ENCODE measurements at regions not wholly inside any gene's neighbourhood (a gene's known extent, or its start where the extent isn't known, plus 50 kb on each side); places are given as distances from the start of the nearest gene placed in this dataset.

DNA sequence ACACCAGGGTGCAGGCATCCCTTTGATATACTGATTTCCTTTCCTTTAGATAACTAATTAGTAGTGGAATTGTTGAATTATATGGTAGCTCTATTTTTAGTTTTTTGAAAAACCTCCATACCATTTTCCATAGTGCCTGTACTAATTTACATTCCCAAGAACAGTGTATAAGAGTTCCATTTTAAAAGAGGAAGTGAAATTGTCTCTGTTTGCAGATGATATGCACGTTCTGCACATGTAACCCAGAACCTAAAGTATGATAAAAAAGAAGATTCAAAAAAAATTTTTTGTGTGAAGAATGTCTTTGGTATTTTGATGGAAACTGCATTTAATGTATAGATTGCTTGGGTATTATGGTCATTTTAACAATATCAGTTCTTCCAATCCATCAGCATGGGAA, 424.0 kb upstream of the CCNH start:
- no peak for TF ChIP-seq POLR2A (IDR thresholded peaks at IDR 0.05)
- TF ChIP-seq, protein P1, sequence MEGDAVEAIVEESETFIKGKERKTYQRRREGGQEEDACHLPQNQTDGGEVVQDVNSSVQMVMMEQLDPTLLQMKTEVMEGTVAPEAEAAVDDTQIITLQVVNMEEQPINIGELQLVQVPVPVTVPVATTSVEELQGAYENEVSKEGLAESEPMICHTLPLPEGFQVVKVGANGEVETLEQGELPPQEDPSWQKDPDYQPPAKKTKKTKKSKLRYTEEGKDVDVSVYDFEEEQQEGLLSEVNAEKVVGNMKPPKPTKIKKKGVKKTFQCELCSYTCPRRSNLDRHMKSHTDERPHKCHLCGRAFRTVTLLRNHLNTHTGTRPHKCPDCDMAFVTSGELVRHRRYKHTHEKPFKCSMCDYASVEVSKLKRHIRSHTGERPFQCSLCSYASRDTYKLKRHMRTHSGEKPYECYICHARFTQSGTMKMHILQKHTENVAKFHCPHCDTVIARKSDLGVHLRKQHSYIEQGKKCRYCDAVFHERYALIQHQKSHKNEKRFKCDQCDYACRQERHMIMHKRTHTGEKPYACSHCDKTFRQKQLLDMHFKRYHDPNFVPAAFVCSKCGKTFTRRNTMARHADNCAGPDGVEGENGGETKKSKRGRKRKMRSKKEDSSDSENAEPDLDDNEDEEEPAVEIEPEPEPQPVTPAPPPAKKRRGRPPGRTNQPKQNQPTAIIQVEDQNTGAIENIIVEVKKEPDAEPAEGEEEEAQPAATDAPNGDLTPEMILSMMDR (IDR thresholded peaks at IDR 0.05) = no peak
- no peaks in the 10 kb centered on the region for H3K27me3 ChIP-seq
- no peak overlapping the region for H3K27ac ChIP-seq
- no peak for ATAC-seq
- H3K9me3 ChIP-seq = peaks cover 0 to 15% (median 0%) of the 10 kb centered on the region in 3 donors
- intact Hi-C loops (cut with DNase I) = no loop called here
- no peaks in the 10 kb centered on the region for H3K36me3 ChIP-seq (replicated peaks in 1 of 2; ENCODE audit: insufficient read depth in 1 of 2, low read depth in 2 of 2)
- no peak overlapping the region for H3K4me3 ChIP-seq
- DNase-seq = no peak
- no peaks in the 10 kb centered on the region for H3K4me1 ChIP-seq
- 30 to 54% methylated on average over 1 of the region's 1 CpG for WGBS, 2 donors

GRCh38 chr5:87831499-87831898, 418.8 kb upstream of the CCNH start:
- 55 to 64% methylated on average over 2 of the region's 2 CpGs for WGBS, 2 donors
- no peak overlapping the region for H3K27ac ChIP-seq
- no peak for TF ChIP-seq POLR2A (IDR thresholded peaks at IDR 0.05)
- TF ChIP-seq, protein P1 (IDR thresholded peaks at IDR 0.05) = no peak

DNA sequence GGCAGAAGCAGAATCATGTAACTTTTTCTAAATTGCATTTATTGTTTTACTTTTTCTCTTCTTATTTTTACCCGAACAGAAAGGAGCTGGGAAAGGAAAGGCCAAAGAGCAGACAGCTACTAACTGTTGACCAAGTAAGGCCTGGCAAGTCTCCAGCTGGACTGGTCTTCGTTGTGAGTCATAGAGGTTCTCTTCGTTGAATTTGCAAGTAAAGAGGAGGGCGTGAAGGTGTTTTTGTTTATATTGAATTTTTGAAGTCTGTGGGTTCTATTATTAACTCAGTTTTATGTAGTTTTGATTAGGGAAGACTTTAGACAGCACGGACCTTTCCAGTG, 416.5 kb upstream of the CCNH start:
- Histone ChIP-seq H3K4me3 (no peak overlapping the region), H3K4me1 (no peaks in the 10 kb centered on the region), H3K9me3 (peaks cover 0 to 9% (median 0%) of the 10 kb centered on the region in 3 donors), H3K36me3 (replicated peaks in 1 of 2; ENCODE audit: insufficient read depth in 1 of 2, low read depth in 2 of 2) (no peaks in the 10 kb centered on the region), H3K27ac (no peak overlapping the region), H3K27me3 (no peaks in the 10 kb centered on the region)
- peak; percentile 70 to 94 (median 78) for DNase-seq
- intact Hi-C loops (cut with DNase I) = no loop called here
- peak; percentile 50 for ATAC-seq
- TF ChIP-seq, protein P1 (IDR thresholded peaks at IDR 0.05) = no peak
- TF ChIP-seq POLR2A (IDR thresholded peaks at IDR 0.05) = no peak
- WGBS, 2 donors = 30 to 43% methylated on average over 5 of the region's 5 CpGs

More at GRCh38 chr5:87831499-87831898, 418.8 kb upstream of the CCNH start:
- no peak for ATAC-seq
- peaks cover 0 to 9% (median 0%) of the 10 kb centered on the region in 3 donors for H3K9me3 ChIP-seq
- intact Hi-C loops (cut with DNase I) = no loop called here
- no peak for DNase-seq
- H3K27me3 ChIP-seq = no peaks in the 10 kb centered on the region
- H3K4me3 ChIP-seq = no peak overlapping the region
- H3K4me1 ChIP-seq = no peaks in the 10 kb centered on the region
- no peaks in the 10 kb centered on the region for H3K36me3 ChIP-seq (replicated peaks in 1 of 2; ENCODE audit: insufficient read depth in 1 of 2, low read depth in 2 of 2)

GRCh38 chr5:87828545-87829216, 416.0 kb upstream of the CCNH start:
- Histone ChIP-seq H3K4me3 (no peak overlapping the region), H3K27ac (no peak overlapping the region), H3K36me3 (replicated peaks in 1 of 2; ENCODE audit: insufficient read depth in 1 of 2, low read depth in 2 of 2) (no peaks in the 10 kb centered on the region), H3K27me3 (no peaks in the 10 kb centered on the region), H3K4me1 (no peaks in the 10 kb centered on the region), H3K9me3 (peaks cover 0 to 9% (median 0%) of the 10 kb centered on the region in 3 donors)
- ATAC-seq (no peak), DNase-seq (no peak)
- intact Hi-C loops (cut with DNase I) = no loop called here
- TF ChIP-seq, protein P1 (IDR thresholded peaks at IDR 0.05) = no peak
- TF ChIP-seq POLR2A (IDR thresholded peaks at IDR 0.05) = no peak
- 43 to 71% methylated on average over 2 of the region's 2 CpGs for WGBS, 2 donors

DNA sequence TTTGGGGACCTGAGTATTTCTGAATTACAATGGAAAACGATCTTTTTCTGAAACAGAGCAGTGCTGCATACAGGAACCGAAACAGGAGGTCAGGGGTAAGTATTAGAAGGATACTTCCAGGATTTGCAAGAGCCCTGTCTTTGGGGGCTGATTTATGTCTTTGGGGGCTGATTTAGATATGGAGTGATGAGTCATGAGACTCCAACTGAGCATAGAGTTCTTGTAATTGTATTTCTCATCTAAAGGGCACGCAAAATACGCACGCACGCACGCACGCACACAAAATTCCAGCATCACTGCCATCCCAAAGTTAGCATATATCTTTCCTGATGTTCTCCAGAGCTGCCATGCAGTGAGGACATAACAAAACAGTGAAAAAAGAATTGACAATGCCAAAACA, 414.8 kb upstream of the CCNH start:
- no peaks in the 10 kb centered on the region for H3K27me3 ChIP-seq
- DNase-seq (no peak), ATAC-seq (no peak)
- 75 to 80% methylated on average over 8 of the region's 8 CpGs for WGBS, 2 donors
- H3K9me3 ChIP-seq = peaks cover 0 to 5% (median 0%) of the 10 kb centered on the region in 3 donors
- no peak overlapping the region for H3K4me3 ChIP-seq
- H3K27ac ChIP-seq = no peak overlapping the region
- TF ChIP-seq, protein P1 (IDR thresholded peaks at IDR 0.05) = no peak
- TF ChIP-seq POLR2A (IDR thresholded peaks at IDR 0.05) = no peak
- no peaks in the 10 kb centered on the region for H3K4me1 ChIP-seq
- intact Hi-C loops (cut with DNase I) = no loop called here
- H3K36me3 ChIP-seq (replicated peaks in 1 of 2; ENCODE audit: insufficient read depth in 1 of 2, low read depth in 2 of 2) = no peaks in the 10 kb centered on the region

All from body of pancreas (tissue), 4 donors.